IMR-90 (cell line): ENCODE measurements at regions not wholly inside any gene's neighbourhood (a gene's known extent, or its start where the extent isn't known, plus 50 kb on each side); places are given as distances from the start of the nearest gene placed in this dataset.

ENCODE experiments used
- ATAC-seq: fragments of 200-7000 bp; cut with Tn5 transposase; 2 replicates; pipeline ENCODE4 v1.9.1; 2020; ENCODE audit warnings: low read depth, mild to moderate bottlenecking, moderate library complexity
- BruUV-seq: library from RNA; stranded (reverse); fragments of 400-500 nt; replicated peaks from 2 replicates; lab custom pipeline; 2021; lab: Mats Ljungman, UMichigan
- CTCF ChIA-PET: fragments of 300-600 bp; formaldehyde crosslinking; extraction: SDS; loops from one replicate; lab custom pipeline; 2021; ENCODE audit warnings: antibody characterized with exemption; lab: Yijun Ruan, JAX
- POLR2A ChIA-PET: fragments of 300-600 bp; sonication (Branson Sonifier 250); formaldehyde crosslinking; loops from one replicate; lab custom pipeline; 2022; ENCODE audit warnings: antibody characterized with exemption; ENCODE audit not compliant: unreplicated experiment; lab: Charles Lee
- DNase-seq: peaks from one replicate; pipeline ENCODE4 v3.0.0; 2013
- H2AFZ ChIP-seq: replicated peaks from 2 replicates; pipeline ENCODE3; 2013; ENCODE audit warnings: low read length, mild to moderate bottlenecking; ENCODE audit not compliant: poor library complexity
- H2AK5ac ChIP-seq: 2 replicates; pipeline ENCODE4 v1.6.1; 2013; ENCODE audit warnings: low read depth, low read length, inconsistent platforms
- H2AK9ac ChIP-seq: replicated peaks from 2 replicates; pipeline ENCODE3; 2013; ENCODE audit warnings: mild to moderate bottlenecking, low read depth, low read length, moderate library complexity; ENCODE audit not compliant: poor library complexity
- H2BK120ac ChIP-seq: 2 replicates; pipeline ENCODE4 v1.6.1; 2013; ENCODE audit warnings: low read depth, low read length, inconsistent platforms
- H2BK15ac ChIP-seq: 3 replicates; pipeline ENCODE4 v1.6.1; 2013; ENCODE audit warnings: low read depth, low read length, inconsistent platforms
- H2BK20ac ChIP-seq: 2 replicates; pipeline ENCODE4 v1.6.1; 2013; ENCODE audit warnings: low read depth, mild to moderate bottlenecking, inconsistent platforms, low read length, moderate library complexity
- H2BK5ac ChIP-seq: 2 replicates; pipeline ENCODE4 v1.6.1; 2013; ENCODE audit warnings: mild to moderate bottlenecking, low read depth, low read length, inconsistent platforms; ENCODE audit not compliant: poor library complexity, severe bottlenecking
- H3K14ac ChIP-seq: replicated peaks from 2 replicates; pipeline ENCODE4 v1.6.1; 2013; ENCODE audit warnings: low read depth, low read length, inconsistent platforms
- H3K18ac ChIP-seq: 2 replicates; pipeline ENCODE4 v1.6.1; 2013; ENCODE audit warnings: low read depth, low read length, control low read depth
- H3K23ac ChIP-seq: 2 replicates; pipeline ENCODE4 v1.6.1; 2013; ENCODE audit warnings: low read depth, low read length, inconsistent platforms
- H3K27ac ChIP-seq: 2 replicates; pipeline ENCODE4 v1.5.1; 2013; ENCODE audit warnings: mild to moderate bottlenecking, control low read depth, low read length; ENCODE audit not compliant: insufficient read depth
- H3K27me3 ChIP-seq: 2 replicates; pipeline ENCODE4 v1.6.1; 2013; ENCODE audit warnings: low read length; ENCODE audit not compliant: control insufficient read depth, insufficient read depth
- H3K36me3 ChIP-seq: 2 replicates; pipeline ENCODE4 v1.6.1; 2013; ENCODE audit warnings: low read length, mixed read lengths; ENCODE audit not compliant: control insufficient read depth, insufficient read depth
- H3K4ac ChIP-seq: 2 replicates; pipeline ENCODE4 v1.6.1; 2013; ENCODE audit warnings: low read depth, low read length, inconsistent platforms
- H3K4me1 ChIP-seq: 2 replicates; pipeline ENCODE4 v1.6.1; 2013; ENCODE audit warnings: low read length, mixed read lengths; ENCODE audit not compliant: control insufficient read depth, insufficient read depth
- H3K4me2 ChIP-seq: 2 replicates; pipeline ENCODE4 v1.6.1; 2013; ENCODE audit warnings: low read depth, mild to moderate bottlenecking, control low read depth, low read length, moderate library complexity
- H3K4me3 ChIP-seq: 2 replicates; pipeline ENCODE4 v1.5.1; 2013; ENCODE audit warnings: low read depth, mild to moderate bottlenecking, control low read depth, low read length, moderate library complexity; ENCODE audit not compliant: insufficient read depth
- H3K56ac ChIP-seq: 2 replicates; pipeline ENCODE4 v1.6.1; 2013; ENCODE audit warnings: low read length, inconsistent platforms; ENCODE audit not compliant: insufficient read depth; ENCODE audit errors: extremely low read depth
- H3K79me1 ChIP-seq, 2 experiments: 2 replicates each; pipeline ENCODE4 v1.6.1; 2013; ENCODE audit warnings: low read length in 2 of 2, inconsistent platforms in 1 of 2, low read depth in 1 of 2
- H3K9ac ChIP-seq: 2 replicates; pipeline ENCODE4 v1.6.1; 2013; ENCODE audit warnings: low read depth, low read length, control low read depth
- H3K9me1 ChIP-seq: 2 replicates; pipeline ENCODE4 v1.6.1; 2013; ENCODE audit warnings: low read length, inconsistent platforms; ENCODE audit not compliant: insufficient read depth
- H3K9me3 ChIP-seq: 2 replicates; pipeline ENCODE4 v1.6.1; 2013; ENCODE audit warnings: low read length; ENCODE audit not compliant: control insufficient read depth, insufficient read depth
- H4K20me1 ChIP-seq: 2 replicates; pipeline ENCODE4 v1.6.1; 2013; ENCODE audit warnings: low read length, inconsistent platforms; ENCODE audit not compliant: insufficient read depth
- H4K5ac ChIP-seq: 2 replicates; pipeline ENCODE4 v1.6.1; 2013; ENCODE audit warnings: mild to moderate bottlenecking, low read depth, low read length, control low read depth
- H4K8ac ChIP-seq, 2 experiments: 2 replicates each; pipeline ENCODE4 v1.6.1; 2013; ENCODE audit warnings: low read depth in 2 of 2, low read length in 2 of 2, control low read depth in 1 of 2, inconsistent platforms in 1 of 2
- H4K91ac ChIP-seq: 2 replicates; pipeline ENCODE4 v1.6.1; 2013; ENCODE audit warnings: low read depth, low read length, inconsistent platforms; ENCODE audit not compliant: insufficient read depth
- CEBPB ChIP-seq: IDR thresholded peaks from 2 replicates; pipeline ENCODE4 v1.6.1; 2012; ENCODE audit warnings: low read depth, low read length, improper control_type of control experiment
- MAZ ChIP-seq: IDR thresholded peaks from 2 replicates; pipeline ENCODE4 v1.6.1; 2012; ENCODE audit warnings: low read depth, mild to moderate bottlenecking, low read length, improper control_type of control experiment, moderate library complexity, borderline replicate concordance
- RAD21 ChIP-seq: IDR thresholded peaks from 2 replicates; pipeline ENCODE4 v1.6.1; 2012; ENCODE audit warnings: low read length, improper control_type of control experiment
- RFX5 ChIP-seq: IDR thresholded peaks from 2 replicates; pipeline ENCODE4 v1.8.0; 2012; ENCODE audit warnings: low read depth, mild to moderate bottlenecking, low read length, moderate library complexity
- SMC3 ChIP-seq: fragments of 150-350 bp; IDR thresholded peaks from 2 replicates; pipeline ENCODE4 v1.6.1; 2016; ENCODE audit warnings: low read depth, mild to moderate bottlenecking, antibody characterized with exemption, low read length, moderate library complexity
- WGBS, 2 experiments: methylation state at CpG; one replicate each; pipeline versions ENCODE4 v1.1.5 to v1.1.7; 2013; ENCODE audit warnings: missing lambda C conversion rate in 2 of 2; ENCODE audit not compliant: insufficient read length in 1 of 2; ENCODE audit errors: extremely low coverage in 2 of 2; 5-methylcytosine and 5-hydroxymethylcytosine counted together
- dilution Hi-C: fragments of 300-500 bp; cut with HindIII; formaldehyde crosslinking; loops from one replicate; pipeline ENCODE4 v1.14.3; 2018; ENCODE audit warnings: low sequenced_read_pairs; ENCODE audit not compliant: unreplicated experiment
- in situ Hi-C: fragments of 300-500 bp; cut with MboI; formaldehyde crosslinking; loops from 3 replicates; pipeline ENCODE4 v1.14.3; 2019; ENCODE audit warnings: low sequenced_read_pairs, inconsistent platforms, mixed read lengths
- intact Hi-C: fragments of 100-400 bp; cut with micrococcal nuclease; formaldehyde crosslinking; loops from 2 replicates; pipeline ENCODE4 v1.10.0; 2022
- TF ChIP-seq, protein P1 (sequence below): conservative IDR thresholded peaks from 2 replicates; pipeline ENCODE4 v1.5.1; 2012; ENCODE audit warnings: mild to moderate bottlenecking, low read depth, low read length, improper control_type of control experiment

DNA sequence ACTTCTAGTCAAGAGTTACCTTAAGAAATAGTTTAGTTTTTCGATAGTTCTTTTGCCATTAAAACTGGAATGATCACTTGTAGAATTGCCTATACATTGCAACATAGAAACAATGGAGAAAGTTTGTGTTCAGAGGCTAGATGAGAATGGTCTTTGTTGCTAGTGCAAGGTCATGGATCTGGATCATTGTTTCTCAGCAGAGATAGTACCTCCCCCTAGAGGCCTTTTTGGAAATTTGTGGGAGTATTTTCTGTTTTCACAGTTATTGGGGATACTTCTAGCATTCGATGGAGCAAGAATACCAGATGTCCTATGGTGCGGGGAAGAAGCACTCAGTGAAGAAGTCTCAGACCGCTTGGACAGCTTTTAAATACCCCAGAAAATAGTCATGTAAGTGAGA is 138.8 kb upstream of the HMGA2 start:
- in situ Hi-C loops, result loop anchor here (25.0 kb wide), 1 partner anchor 373 kb away; no protein-coding TSS in a partner anchor
- Histone ChIP-seq H3K4me2 (no peak overlapping the region), H3K27me3 (no peaks in the 10 kb centered on the region)

More for the DNA sequence above, 138.8 kb upstream of the HMGA2 start:
- BruUV-seq, result no TSS peak
- Histone ChIP-seq H2BK15ac (no peak overlapping the region), H3K23ac (no peak overlapping the region), H3K14ac (no peak overlapping the region), H3K4me3 (no peak overlapping the region), H4K91ac (no peak overlapping the region), H2AFZ (no peak overlapping the region), H3K79me1 (no peaks in the 10 kb centered on the region), H4K20me1 (no peaks in the 10 kb centered on the region), H3K18ac (no peak overlapping the region), H2AK5ac (no peak overlapping the region), H3K9me1 (no peaks in the 10 kb centered on the region), H2BK20ac (peak overlapping the region; percentile 46; the same call in 1 of the 2 replicates), H3K4me1 (no peaks in the 10 kb centered on the region; the same call in 1 of the 2 replicates), H3K56ac (no peak overlapping the region), H3K27ac (no peak overlapping the region), H3K9me3 (no peaks in the 10 kb centered on the region), H3K9ac (no peak overlapping the region), H3K4ac (peak overlapping the region; percentile 72; the same call in 1 of the 2 replicates), H4K8ac (no peak overlapping the region), H3K36me3 (no peaks in the 10 kb centered on the region), H4K5ac (no peak overlapping the region), H2BK120ac (peak overlapping the region; percentile 72; the same call in 1 of the 2 replicates), H2AK9ac (no peak overlapping the region), H2BK5ac (peak overlapping the region; percentile 60)
- DNase-seq, result peak; percentile 43
- intact Hi-C loops (no loop called here), dilution Hi-C loops (no loop called here)
- ATAC-seq, result peak; percentile 59; the same call in 1 of the 2 replicates
- CTCF ChIA-PET, result interaction anchor here (0.6 kb wide), 1 partner anchor 514 kb away, joined by 3 read pairs; no protein-coding TSS in a partner anchor
- TF ChIP-seq RAD21 (peak; percentile 64), MAZ (no peak), SMC3 (peak; percentile 58), RFX5 (no peak), CEBPB (peak; percentile 64)
- TF ChIP-seq, protein P1, sequence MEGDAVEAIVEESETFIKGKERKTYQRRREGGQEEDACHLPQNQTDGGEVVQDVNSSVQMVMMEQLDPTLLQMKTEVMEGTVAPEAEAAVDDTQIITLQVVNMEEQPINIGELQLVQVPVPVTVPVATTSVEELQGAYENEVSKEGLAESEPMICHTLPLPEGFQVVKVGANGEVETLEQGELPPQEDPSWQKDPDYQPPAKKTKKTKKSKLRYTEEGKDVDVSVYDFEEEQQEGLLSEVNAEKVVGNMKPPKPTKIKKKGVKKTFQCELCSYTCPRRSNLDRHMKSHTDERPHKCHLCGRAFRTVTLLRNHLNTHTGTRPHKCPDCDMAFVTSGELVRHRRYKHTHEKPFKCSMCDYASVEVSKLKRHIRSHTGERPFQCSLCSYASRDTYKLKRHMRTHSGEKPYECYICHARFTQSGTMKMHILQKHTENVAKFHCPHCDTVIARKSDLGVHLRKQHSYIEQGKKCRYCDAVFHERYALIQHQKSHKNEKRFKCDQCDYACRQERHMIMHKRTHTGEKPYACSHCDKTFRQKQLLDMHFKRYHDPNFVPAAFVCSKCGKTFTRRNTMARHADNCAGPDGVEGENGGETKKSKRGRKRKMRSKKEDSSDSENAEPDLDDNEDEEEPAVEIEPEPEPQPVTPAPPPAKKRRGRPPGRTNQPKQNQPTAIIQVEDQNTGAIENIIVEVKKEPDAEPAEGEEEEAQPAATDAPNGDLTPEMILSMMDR, result peak; percentile 58
- WGBS, 2 experiments, result no CpG with 5 or more reads among the region's 4 CpGs
- POLR2A ChIA-PET, result no interaction called here
